Osteoblast (primary cell): ENCODE measurements at regions not wholly inside any gene's neighbourhood (a gene's known extent, or its start where the extent isn't known, plus 50 kb on each side); places are given as distances from the start of the nearest gene placed in this dataset.

Source experiments
- DNase-seq: peaks from one replicate; pipeline ENCODE4 v3.0.0; 2011; ENCODE audit warnings: low spot score, mixed read lengths; ENCODE audit not compliant: insufficient read length; ENCODE audit errors: missing footprints
- H2AFZ ChIP-seq: 2 replicates; pipeline ENCODE4 v1.6.0; 2011; ENCODE audit warnings: mild to moderate bottlenecking, low read length
- H3K27ac ChIP-seq: 2 replicates; pipeline ENCODE4 v1.5.1; 2011; ENCODE audit warnings: mild to moderate bottlenecking, low read depth, low read length, moderate library complexity
- H3K27me3 ChIP-seq: 2 replicates; pipeline ENCODE4 v1.6.0; 2012; ENCODE audit warnings: mild to moderate bottlenecking, control low read depth, inconsistent platforms, low read length, moderate library complexity; ENCODE audit not compliant: insufficient read depth
- H3K36me3 ChIP-seq: 2 replicates; pipeline ENCODE4 v1.5.1; 2011; ENCODE audit warnings: mild to moderate bottlenecking, low read length, control low read depth, moderate library complexity; ENCODE audit not compliant: insufficient read depth
- H3K4me1 ChIP-seq: 2 replicates; pipeline ENCODE4 v1.5.1; 2011; ENCODE audit warnings: mild to moderate bottlenecking, low read length, control low read depth, moderate library complexity; ENCODE audit not compliant: insufficient read depth
- H3K4me2 ChIP-seq: 2 replicates; pipeline ENCODE4 v1.6.0; 2011; ENCODE audit warnings: mild to moderate bottlenecking, low read length; ENCODE audit not compliant: insufficient read depth
- H3K4me3 ChIP-seq: fragments of 200-600 bp; sonication (generic); 3 replicates; pipeline ENCODE4 v1.5.1; 2012; ENCODE audit warnings: mild to moderate bottlenecking, low read length, inconsistent platforms; ENCODE audit not compliant: insufficient read depth
- H3K79me2 ChIP-seq: 2 replicates; pipeline ENCODE4 v1.6.0; 2012; ENCODE audit warnings: mild to moderate bottlenecking, low read length, control low read depth, inconsistent platforms; ENCODE audit not compliant: insufficient read depth
- H3K9me3 ChIP-seq: 2 replicates; pipeline ENCODE4 v1.5.1; 2011; ENCODE audit warnings: low read depth, low read length, control low read depth
- H4K20me1 ChIP-seq: 2 replicates; pipeline ENCODE4 v1.6.0; 2012; ENCODE audit warnings: mild to moderate bottlenecking, low read length, control low read depth; ENCODE audit not compliant: insufficient read depth
- TF ChIP-seq, protein P1 (sequence below): IDR thresholded peaks from 2 replicates; pipeline ENCODE4 v1.5.1; 2011; ENCODE audit warnings: mild to moderate bottlenecking, low read depth, low read length, moderate library complexity; ENCODE audit errors: extremely low read depth

DNA sequence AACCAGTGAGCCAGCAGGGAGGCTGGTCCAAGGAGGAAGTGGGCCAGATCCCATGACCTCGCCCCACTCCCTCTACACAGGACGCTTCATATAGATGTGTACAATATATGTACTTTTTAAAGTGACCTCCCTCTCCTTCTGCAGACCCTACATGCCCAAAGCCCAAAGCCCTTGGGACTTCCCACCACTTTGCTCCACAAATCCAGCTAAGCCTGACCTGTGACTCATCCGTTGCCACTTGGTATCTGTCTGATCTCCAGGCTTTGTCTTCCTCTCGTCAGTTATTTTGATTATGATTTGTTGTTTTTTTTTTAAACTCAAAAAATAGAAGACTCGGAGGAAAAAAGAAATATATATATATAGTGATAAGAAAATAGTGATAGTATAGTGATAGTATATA is 470.8 kb downstream of the KCNJ3 start:
- no peak overlapping the region for H3K27ac ChIP-seq
- H3K36me3 ChIP-seq, result no peaks in the 10 kb centered on the region
- no peaks in the 10 kb centered on the region for H3K79me2 ChIP-seq
- H3K4me1 ChIP-seq, result no peaks in the 10 kb centered on the region
- DNase-seq, result no peak
- no peak overlapping the region for H2AFZ ChIP-seq
- no peak overlapping the region for H3K4me3 ChIP-seq
- no peak overlapping the region for H3K4me2 ChIP-seq
- H3K9me3 ChIP-seq, result no peaks in the 10 kb centered on the region
- TF ChIP-seq, protein P1, sequence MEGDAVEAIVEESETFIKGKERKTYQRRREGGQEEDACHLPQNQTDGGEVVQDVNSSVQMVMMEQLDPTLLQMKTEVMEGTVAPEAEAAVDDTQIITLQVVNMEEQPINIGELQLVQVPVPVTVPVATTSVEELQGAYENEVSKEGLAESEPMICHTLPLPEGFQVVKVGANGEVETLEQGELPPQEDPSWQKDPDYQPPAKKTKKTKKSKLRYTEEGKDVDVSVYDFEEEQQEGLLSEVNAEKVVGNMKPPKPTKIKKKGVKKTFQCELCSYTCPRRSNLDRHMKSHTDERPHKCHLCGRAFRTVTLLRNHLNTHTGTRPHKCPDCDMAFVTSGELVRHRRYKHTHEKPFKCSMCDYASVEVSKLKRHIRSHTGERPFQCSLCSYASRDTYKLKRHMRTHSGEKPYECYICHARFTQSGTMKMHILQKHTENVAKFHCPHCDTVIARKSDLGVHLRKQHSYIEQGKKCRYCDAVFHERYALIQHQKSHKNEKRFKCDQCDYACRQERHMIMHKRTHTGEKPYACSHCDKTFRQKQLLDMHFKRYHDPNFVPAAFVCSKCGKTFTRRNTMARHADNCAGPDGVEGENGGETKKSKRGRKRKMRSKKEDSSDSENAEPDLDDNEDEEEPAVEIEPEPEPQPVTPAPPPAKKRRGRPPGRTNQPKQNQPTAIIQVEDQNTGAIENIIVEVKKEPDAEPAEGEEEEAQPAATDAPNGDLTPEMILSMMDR, result no peak
- H4K20me1 ChIP-seq, result no peaks in the 10 kb centered on the region
- no peaks in the 10 kb centered on the region for H3K27me3 ChIP-seq

DNA sequence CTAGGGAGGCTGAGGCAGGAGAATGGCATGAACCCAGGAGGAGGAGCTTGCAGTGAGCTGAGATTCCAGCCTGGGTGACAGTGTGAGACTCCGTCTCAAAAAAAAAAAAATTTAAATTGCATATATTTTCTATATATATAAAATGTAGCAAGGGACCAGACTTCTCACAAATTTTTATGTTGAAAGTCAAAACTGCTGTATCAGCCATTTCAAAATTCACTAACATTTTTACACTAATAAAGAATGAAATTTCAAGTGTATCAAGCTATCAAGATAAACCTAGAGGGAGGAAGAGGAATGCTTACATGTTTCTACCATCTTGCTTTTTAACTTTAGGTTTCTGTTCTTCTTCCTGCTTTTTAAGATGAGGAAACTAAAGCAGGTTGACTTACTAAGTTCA is 464.0 kb downstream of the KCNJ3 start:
- no peaks in the 10 kb centered on the region for H3K36me3 ChIP-seq
- no peak overlapping the region for H3K4me3 ChIP-seq
- no peaks in the 10 kb centered on the region for H4K20me1 ChIP-seq
- no peaks in the 10 kb centered on the region for H3K27me3 ChIP-seq
- no peak overlapping the region for H3K4me2 ChIP-seq
- no peak overlapping the region for H2AFZ ChIP-seq
- no peak overlapping the region for H3K27ac ChIP-seq
- no peaks in the 10 kb centered on the region for H3K9me3 ChIP-seq
- no peak for DNase-seq
- H3K79me2 ChIP-seq, result no peaks in the 10 kb centered on the region
- H3K4me1 ChIP-seq, result no peaks in the 10 kb centered on the region
- TF ChIP-seq, protein P1, result no peak

DNA sequence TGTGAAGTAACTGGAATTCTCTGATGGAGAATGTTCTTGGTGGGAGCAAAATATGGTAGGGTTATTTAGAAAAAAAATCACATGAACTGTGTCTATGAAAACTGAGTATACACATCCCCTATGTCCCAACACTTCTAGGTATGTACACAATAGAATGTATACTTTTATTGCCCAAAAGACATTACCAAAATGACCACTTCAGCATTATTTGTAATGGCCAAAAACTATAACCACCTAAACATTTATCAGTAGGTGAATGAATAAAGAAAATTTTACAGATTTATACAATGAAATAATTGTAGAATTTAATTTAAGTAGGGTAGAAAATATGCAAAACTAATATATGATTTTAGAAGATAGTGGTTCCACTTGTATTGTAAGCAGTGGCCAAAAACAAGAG is 462.8 kb downstream of the KCNJ3 start:
- Histone ChIP-seq H3K27ac (no peak overlapping the region), H2AFZ (no peak overlapping the region), H3K36me3 (no peaks in the 10 kb centered on the region), H3K4me3 (no peak overlapping the region), H3K4me1 (no peaks in the 10 kb centered on the region), H3K27me3 (no peaks in the 10 kb centered on the region), H3K79me2 (no peaks in the 10 kb centered on the region), H3K4me2 (no peak overlapping the region), H3K9me3 (no peaks in the 10 kb centered on the region), H4K20me1 (no peaks in the 10 kb centered on the region)
- TF ChIP-seq, protein P1, result no peak
- no peak for DNase-seq

DNA sequence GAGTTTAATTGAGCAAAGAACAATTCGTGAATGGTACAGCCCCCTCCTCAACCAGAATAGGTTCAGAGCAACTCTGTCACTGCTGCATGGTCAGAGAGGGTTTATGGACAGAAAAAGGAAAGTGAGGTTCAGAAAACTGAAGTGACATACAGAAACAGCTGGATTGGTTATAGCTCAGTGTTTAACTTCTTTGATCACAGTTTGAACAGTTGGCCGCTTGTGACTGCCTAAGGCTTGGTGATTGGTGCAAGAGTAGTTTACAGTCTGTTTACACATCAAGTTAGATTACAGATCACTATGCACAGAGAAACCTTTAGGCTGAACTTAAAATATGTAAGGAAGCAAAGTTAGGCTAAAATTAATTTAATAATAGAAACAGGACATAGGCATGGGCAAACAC is 459.2 kb downstream of the KCNJ3 start:
- Histone ChIP-seq H3K36me3 (no peaks in the 10 kb centered on the region), H3K79me2 (no peaks in the 10 kb centered on the region), H3K4me3 (no peak overlapping the region), H4K20me1 (no peaks in the 10 kb centered on the region), H2AFZ (no peak overlapping the region), H3K9me3 (no peaks in the 10 kb centered on the region), H3K27ac (no peak overlapping the region), H3K4me2 (no peak overlapping the region), H3K27me3 (no peaks in the 10 kb centered on the region), H3K4me1 (no peaks in the 10 kb centered on the region)
- TF ChIP-seq, protein P1, result no peak
- DNase-seq, result no peak
